MG63 (cell line): ENCODE measurements at regions not wholly inside any gene's neighbourhood (a gene's known extent, or its start where the extent isn't known, plus 50 kb on each side); places are given as distances from the start of the nearest gene placed in this dataset.

Experiments used
- DNase-seq: peaks from one replicate; pipeline ENCODE4 v3.0.0-alpha.2; 2020
- H3K27me3 ChIP-seq: fragments of 250-450 bp; sonication (Bioruptor Pico); 2 replicates; pipeline ENCODE4 v1.5.1; 2020; ENCODE audit warnings: mild to moderate bottlenecking, moderate library complexity
- H3K36me3 ChIP-seq: fragments of 250-450 bp; sonication (Bioruptor Pico); 2 replicates; pipeline ENCODE4 v1.5.1; 2020; ENCODE audit warnings: mild to moderate bottlenecking, moderate library complexity
- H3K4me3 ChIP-seq: fragments of 250-450 bp; sonication (Bioruptor Pico); 2 replicates; pipeline ENCODE4 v1.5.1; 2020; ENCODE audit warnings: mild to moderate bottlenecking, moderate library complexity
- H3K9me3 ChIP-seq: fragments of 250-450 bp; sonication (Bioruptor Pico); 2 replicates; pipeline ENCODE4 v1.5.1; 2020; ENCODE audit warnings: mild to moderate bottlenecking, moderate library complexity

DNA sequence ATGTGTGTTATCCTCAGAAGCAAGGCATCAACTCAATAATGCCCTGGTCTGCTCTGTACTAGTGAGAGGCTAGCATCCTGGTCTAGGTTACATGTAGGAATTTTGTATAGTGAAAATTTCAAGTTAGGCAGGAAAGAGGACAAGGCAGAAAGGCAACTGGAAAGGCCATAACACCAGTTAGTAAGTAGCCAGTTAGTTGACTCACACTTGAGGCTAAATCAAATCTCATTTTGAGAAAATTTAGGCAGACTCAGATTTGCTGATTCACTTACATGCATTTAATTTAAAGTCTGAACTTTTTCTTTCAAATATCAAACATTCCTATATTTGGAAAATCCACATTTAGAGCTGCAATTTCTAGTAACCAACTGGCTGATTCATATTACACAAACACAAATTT is 184.5 kb upstream of the TCF21 start:
- DNase-seq: no peak
- H3K4me3 ChIP-seq: no peak overlapping the region
- no peaks in the 10 kb centered on the region for H3K27me3 ChIP-seq
- no peaks in the 10 kb centered on the region; the same call in 1 of the 2 replicates for H3K36me3 ChIP-seq
- no peaks in the 10 kb centered on the region for H3K9me3 ChIP-seq

DNA sequence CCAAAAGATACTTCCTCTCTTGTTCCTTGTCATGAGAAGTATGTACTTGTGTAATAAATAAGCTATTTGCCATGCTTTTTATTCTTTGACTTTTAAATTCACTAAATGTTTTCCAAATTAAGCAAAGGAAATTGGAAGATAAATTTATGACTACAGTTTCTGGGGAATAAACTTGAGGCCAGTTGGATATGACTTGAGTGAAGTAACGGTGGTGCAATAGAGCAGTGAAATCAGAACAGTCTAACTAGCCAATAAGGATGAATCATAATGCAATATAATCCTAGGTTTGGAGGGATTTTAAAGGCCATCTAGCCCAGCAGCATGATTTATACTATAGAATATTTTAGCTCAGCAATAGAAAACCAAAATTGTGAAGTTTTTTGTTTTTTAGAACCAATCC is 183.8 kb upstream of the TCF21 start:
- no peaks in the 10 kb centered on the region for H3K27me3 ChIP-seq
- no peaks in the 10 kb centered on the region; the same call in 1 of the 2 replicates for H3K36me3 ChIP-seq
- DNase-seq: no peak
- no peaks in the 10 kb centered on the region for H3K9me3 ChIP-seq
- no peak overlapping the region for H3K4me3 ChIP-seq

DNA sequence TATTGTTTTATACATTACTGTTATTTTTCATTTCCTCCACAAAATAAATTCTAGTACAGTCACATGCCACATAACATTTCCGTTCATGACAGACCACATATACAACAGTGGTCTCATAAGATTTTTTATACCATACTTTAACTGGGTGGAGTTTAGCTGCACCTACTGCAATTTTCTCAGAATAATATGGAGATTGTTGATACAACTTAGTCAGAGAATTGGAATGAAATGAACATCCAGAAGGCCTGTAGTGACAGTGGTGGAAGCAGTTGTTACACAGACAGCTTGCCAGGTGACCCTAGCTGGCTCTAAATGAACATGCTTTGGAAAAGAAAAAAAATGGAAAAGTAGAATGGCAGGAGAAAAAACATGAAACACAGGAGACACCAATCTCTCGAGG is 183.2 kb upstream of the TCF21 start:
- no peak overlapping the region for H3K4me3 ChIP-seq
- H3K36me3 ChIP-seq: no peaks in the 10 kb centered on the region; the same call in 1 of the 2 replicates
- no peaks in the 10 kb centered on the region for H3K27me3 ChIP-seq
- 0 out of 2 replicates have a peak, but pooled peaks cover 2% of the 10 kb centered on the region for H3K9me3 ChIP-seq
- DNase-seq: peak; percentile 75

DNA sequence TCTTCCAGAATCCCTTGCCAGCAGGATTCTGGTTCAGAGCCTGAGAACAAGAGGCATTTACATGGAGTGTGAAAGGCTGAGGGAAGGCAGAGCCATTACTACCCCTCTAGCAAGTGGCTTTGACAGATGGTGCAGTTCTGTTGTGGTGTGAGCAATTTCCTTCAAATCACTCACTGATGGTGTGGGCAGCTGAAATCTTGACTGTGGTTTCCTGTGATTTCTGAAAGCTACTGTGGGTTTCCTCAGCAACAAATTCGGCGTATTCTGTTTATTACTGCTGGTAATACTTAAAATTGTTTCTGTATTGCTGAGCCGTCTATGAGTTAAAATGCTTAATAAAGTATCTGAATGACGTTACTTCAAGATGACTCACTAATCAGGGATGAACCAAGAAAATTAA is 181.5 kb upstream of the TCF21 start:
- DNase-seq: peak; percentile 73
- Histone ChIP-seq H3K9me3 (0 out of 2 replicates have a peak, but pooled peaks cover 2% of the 10 kb centered on the region), H3K36me3 (no peaks in the 10 kb centered on the region; the same call in 1 of the 2 replicates), H3K4me3 (no peak overlapping the region), H3K27me3 (no peaks in the 10 kb centered on the region)

DNA sequence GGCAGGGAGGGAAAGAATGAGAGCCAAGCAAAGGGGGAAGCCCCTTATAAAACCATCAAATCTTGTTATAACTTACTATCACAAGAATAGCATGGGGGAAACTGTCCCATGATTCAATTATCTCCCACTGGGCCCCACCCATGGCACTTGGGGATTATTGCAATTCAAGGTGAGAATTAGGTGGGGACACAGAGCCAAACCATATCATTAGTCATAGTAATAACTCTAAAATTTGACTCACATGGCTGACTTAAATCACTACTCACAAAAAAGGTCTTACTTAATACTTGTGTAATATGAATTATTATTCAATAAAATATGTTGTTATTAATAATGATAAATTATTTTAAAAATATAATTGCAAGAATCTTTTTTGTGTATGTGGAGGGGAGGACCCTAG is 178.1 kb upstream of the TCF21 start:
- Histone ChIP-seq H3K36me3 (no peaks in the 10 kb centered on the region; the same call in 1 of the 2 replicates), H3K9me3 (peaks cover 2% of the 10 kb centered on the region; the same call in 1 of the 2 replicates), H3K27me3 (no peaks in the 10 kb centered on the region), H3K4me3 (no peak overlapping the region)
- no peak for DNase-seq

DNA sequence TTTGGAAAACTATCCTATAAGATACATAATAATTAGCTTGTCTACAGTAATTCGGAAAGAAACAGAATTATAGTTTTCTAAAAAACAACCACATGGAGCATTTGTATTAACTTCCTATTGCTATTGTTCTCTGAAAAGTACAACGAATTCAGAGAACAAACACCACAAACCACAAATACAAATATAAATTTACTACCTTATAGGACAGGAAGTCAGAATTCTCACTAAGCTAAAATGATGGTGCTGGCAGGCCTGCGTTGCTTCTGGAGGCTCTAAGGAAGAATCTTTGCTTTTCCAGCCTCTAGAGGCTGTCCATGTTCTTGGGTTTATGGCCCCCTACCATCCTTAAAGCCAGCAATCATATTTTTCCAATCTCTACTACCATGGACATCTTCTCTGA is 173.6 kb upstream of the TCF21 start:
- no peaks in the 10 kb centered on the region for H3K36me3 ChIP-seq
- no peak overlapping the region for H3K4me3 ChIP-seq
- no peak for DNase-seq
- H3K27me3 ChIP-seq: no peaks in the 10 kb centered on the region
- H3K9me3 ChIP-seq: peaks cover 2% of the 10 kb centered on the region; the same call in 1 of the 2 replicates

DNA sequence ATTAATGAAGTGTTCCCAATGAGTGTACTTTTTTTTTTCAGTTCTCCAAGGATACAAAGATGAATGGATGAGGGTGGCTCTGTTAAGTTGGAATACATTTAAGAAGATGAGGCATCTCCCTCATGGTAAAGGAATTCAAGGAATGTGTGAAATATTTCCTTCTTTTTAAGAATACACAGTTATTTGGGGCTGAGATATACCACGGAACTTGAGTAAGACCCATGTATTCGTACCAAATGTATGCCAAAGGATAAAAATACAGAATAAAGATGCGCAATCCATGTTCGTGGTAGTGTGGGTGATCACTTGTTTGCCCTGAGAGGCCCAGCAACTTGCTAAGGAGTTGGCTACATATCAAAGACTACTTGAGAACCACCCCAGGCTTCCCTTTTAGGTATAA is 164.2 kb upstream of the TCF21 start:
- Histone ChIP-seq H3K27me3 (no peaks in the 10 kb centered on the region), H3K4me3 (no peak overlapping the region), H3K36me3 (peaks cover 5% of the 10 kb centered on the region), H3K9me3 (peaks cover 24% of the 10 kb centered on the region)
- DNase-seq: no peak

DNA sequence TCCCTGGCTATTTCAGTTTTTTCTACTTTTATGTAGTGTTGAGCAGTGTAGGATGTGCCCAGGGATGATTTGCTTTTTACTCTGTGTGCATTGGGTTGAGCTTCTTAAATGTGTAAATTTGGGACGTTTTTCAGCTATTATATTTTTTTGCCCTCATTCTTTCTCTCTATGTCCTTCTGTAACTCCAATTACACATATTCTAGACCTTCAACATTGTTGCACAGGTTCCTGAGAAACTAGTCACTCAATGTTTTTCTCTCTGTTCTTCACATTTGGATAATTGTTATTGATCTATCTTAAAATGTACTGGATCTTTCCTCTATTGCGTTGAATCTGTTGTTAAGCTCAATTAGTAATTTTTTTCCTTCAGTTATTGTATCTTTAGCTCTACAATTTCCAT is 162.7 kb upstream of the TCF21 start:
- Histone ChIP-seq H3K27me3 (no peaks in the 10 kb centered on the region), H3K4me3 (no peak overlapping the region), H3K9me3 (peaks cover 24% of the 10 kb centered on the region), H3K36me3 (peaks cover 5% of the 10 kb centered on the region)
- DNase-seq: no peak

DNA sequence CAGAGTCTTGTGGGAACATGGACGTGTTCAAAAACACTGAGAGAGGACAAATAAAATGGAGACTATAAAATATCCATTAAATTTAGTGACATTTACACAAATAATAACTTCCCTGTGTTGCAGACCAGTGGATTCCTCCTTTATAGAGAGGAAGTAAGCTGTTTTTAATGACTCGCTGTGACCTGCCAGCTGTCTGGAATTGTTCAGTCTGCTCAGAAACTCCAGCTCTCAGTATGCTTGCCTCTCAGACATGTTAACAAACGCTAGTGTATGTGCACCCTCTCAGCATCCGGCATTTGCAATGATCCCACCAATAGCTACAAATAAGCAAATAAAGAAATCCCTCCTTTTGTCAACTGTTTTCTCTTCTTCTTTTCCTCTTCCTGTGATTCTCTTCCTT is 158.0 kb upstream of the TCF21 start:
- DNase-seq: peak; percentile 24
- peaks cover 11% of the 10 kb centered on the region for H3K9me3 ChIP-seq
- no peaks in the 10 kb centered on the region for H3K27me3 ChIP-seq
- no peak overlapping the region for H3K4me3 ChIP-seq
- H3K36me3 ChIP-seq: no peaks in the 10 kb centered on the region

DNA sequence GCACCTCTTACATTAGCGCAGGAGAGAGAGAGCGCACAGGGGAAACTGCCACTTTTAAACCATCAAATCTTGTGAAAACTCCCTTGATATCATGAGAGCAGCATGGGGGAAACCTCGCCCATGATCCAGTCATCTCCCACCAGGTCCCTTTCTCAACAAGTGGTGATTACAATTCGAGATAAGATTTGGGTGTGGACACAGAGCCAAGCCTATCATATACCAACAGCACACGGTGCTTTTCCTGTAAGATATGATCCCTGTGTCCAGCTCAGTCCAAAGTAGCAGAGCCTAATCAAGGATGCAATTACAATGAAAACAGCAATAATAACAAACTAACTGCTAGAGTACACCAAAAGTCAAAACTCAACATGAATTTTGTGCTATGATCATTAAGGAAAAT is 148.7 kb upstream of the TCF21 start:
- H3K9me3 ChIP-seq: no peaks in the 10 kb centered on the region
- H3K36me3 ChIP-seq: no peaks in the 10 kb centered on the region
- no peak overlapping the region for H3K4me3 ChIP-seq
- H3K27me3 ChIP-seq: no peaks in the 10 kb centered on the region
- no peak for DNase-seq

DNA sequence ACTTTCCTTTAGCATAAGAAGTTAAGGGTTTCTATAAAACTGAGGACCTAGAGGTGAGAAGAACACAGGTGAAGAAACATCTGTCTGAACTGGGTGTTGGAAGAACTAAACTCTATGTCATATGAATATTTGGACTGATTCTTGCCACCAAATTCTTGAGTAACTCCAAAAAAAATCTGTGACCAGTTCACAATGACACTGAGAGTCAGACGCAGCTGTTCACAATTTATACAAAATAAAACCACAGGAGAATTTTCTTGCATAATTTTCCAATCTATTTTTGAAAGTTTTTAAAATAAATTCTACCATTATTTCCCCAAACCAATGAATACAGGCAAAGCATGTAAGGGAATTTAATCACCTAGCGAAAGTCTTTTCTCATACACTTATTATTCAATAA is 148.1 kb upstream of the TCF21 start:
- no peaks in the 10 kb centered on the region for H3K9me3 ChIP-seq
- no peak overlapping the region for H3K4me3 ChIP-seq
- H3K27me3 ChIP-seq: no peaks in the 10 kb centered on the region
- no peak for DNase-seq
- no peaks in the 10 kb centered on the region for H3K36me3 ChIP-seq

DNA sequence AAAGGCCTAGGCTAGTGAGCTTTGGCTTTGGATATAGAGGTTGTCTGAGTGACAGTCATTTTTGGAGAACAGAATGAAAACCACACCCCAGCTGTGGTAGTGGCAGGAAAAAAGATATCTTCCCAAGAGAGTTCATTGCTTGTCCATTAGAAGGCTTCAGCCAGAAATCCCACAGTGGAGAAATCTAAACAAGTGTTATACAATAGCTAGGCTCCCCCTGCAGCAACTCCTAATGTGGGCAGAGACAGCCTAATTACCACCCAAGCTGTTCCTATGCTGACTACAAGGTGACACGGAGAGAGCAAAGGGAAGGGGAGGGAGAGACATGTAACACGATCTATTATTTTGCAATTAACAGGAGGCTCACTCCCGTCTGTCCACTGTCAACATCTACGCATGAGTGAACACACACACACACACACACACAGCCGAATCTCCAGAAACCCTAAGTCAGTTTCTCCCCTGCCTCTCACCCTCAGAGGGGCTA is 147.5 kb upstream of the TCF21 start:
- H3K4me3 ChIP-seq: no peak overlapping the region
- DNase-seq: peak; percentile 18
- no peaks in the 10 kb centered on the region for H3K9me3 ChIP-seq
- H3K36me3 ChIP-seq: no peaks in the 10 kb centered on the region
- no peaks in the 10 kb centered on the region for H3K27me3 ChIP-seq

DNA sequence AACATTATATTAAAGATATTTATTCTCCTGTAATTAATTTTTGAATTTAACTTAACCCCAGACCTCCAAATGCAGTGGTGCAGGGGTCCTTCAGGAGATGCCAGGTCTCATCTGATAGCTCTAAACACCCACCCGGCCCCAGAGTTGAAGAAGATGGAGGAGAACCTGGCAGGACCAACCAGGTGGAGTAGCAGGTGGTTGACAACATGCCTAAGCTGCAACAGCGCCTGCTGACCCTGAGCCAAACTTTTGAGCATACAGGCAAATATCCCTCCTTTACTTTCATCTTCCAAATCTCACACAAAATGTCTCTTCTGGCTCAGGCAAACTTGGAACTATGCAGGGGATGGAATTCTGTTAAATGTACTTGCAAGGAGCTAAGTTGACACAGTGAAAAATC is 145.3 kb upstream of the TCF21 start:
- no peak overlapping the region for H3K4me3 ChIP-seq
- H3K27me3 ChIP-seq: no peaks in the 10 kb centered on the region
- no peaks in the 10 kb centered on the region for H3K36me3 ChIP-seq
- DNase-seq: no peak
- H3K9me3 ChIP-seq: no peaks in the 10 kb centered on the region

DNA sequence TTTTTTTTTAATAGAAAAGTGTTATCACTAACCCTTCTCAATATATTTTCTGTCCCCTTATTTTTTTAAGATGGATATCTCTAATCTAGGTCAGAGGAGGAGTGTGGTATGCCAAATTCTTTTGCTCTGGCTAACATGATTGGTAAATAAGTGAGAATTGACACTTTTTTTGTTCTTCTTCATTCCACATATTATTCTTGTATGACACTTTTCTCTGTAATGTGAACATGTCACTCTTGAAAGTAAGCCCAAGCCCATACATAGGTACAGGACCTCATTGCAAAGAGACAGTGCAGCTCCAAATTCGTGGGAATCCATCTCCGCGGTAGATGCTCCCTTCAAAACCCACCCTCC is 142.5 kb upstream of the TCF21 start:
- H3K4me3 ChIP-seq: no peak overlapping the region
- no peaks in the 10 kb centered on the region for H3K36me3 ChIP-seq
- H3K9me3 ChIP-seq: no peaks in the 10 kb centered on the region
- DNase-seq: no peak
- no peaks in the 10 kb centered on the region for H3K27me3 ChIP-seq

DNA sequence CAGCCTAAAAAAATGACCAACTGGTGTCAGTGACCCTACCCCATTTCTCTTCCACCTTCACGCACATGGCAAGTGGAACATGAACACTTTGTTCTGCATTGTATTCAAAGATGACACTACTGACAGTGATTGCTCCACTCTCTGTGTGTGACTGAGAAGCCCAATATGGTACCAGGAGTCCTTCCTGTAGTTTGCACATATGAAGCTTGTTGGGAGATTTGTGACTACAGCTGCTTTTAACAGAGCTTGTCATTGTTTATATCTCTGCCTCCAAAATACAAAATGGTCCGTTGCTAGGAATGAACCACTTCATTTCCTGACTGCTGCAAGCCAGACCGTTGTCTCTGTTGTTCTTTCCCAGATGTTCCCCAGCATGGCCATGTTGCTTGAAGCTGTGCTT is 140.3 kb upstream of the TCF21 start:
- Histone ChIP-seq H3K36me3 (no peaks in the 10 kb centered on the region), H3K9me3 (no peaks in the 10 kb centered on the region), H3K27me3 (no peaks in the 10 kb centered on the region), H3K4me3 (no peak overlapping the region)
- no peak for DNase-seq

DNA sequence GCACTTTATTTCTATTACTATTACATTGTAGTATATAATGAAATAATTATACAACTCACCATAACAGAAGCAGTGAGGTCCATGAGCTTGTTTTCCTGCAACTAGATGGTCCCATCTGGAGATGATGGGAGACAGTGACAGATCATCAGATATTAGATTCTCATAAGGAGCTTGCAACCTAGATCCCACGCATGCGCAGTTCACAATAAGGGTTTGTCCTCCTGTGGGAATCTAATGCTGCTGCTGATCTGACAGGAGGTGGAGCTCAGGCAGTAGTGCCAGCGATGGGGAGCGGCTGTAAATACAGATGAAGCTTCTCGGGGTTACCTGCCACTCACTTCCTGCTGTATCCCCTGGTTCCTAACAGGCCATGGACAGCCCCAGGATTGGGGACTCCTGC is 139.5 kb upstream of the TCF21 start:
- Histone ChIP-seq H3K27me3 (no peaks in the 10 kb centered on the region), H3K36me3 (no peaks in the 10 kb centered on the region), H3K9me3 (no peaks in the 10 kb centered on the region), H3K4me3 (no peak overlapping the region)
- no peak for DNase-seq

DNA sequence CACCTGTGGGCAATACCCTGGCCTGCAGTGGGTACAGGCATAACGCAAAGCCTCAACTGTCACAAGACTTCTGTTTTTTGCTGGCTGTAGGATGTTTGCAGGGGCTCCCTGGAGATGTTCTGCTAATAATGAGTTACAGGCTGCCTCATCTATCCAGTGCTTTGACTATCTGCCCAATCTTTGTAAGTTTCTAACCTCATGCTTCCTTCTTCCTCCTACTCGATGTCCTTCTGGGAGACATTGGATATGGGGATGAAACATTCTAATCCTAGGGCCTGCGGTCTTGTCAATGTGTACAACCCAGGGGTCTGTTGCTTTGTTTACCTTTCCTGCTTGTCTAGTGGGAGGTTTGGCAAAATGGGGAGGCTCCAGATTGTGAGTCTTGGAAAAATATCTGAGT is 136.8 kb upstream of the TCF21 start:
- H3K9me3 ChIP-seq: no peaks in the 10 kb centered on the region
- DNase-seq: no peak
- H3K4me3 ChIP-seq: no peak overlapping the region
- no peaks in the 10 kb centered on the region for H3K27me3 ChIP-seq
- H3K36me3 ChIP-seq: no peaks in the 10 kb centered on the region

DNA sequence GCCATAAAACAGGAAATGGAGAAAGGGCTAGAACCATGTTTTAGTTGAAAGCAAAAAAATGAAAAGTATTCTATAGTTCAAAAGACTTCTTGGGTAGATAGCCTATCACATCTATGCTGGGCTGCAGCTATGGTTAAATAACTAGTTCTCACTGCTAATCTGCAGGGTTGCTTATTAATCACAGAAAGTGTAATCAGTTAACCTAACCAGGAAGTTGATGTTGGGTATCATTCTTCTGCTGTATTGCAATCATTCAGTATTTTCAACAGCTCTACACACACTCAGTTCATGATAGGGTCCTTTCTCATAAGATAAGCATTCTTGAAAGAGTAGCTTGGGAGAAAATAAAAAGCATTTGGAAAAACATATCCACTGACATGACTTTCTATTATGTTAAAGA is 135.2 kb upstream of the TCF21 start:
- H3K36me3 ChIP-seq: no peaks in the 10 kb centered on the region
- no peak overlapping the region for H3K4me3 ChIP-seq
- no peaks in the 10 kb centered on the region for H3K27me3 ChIP-seq
- no peak for DNase-seq
- H3K9me3 ChIP-seq: no peaks in the 10 kb centered on the region

DNA sequence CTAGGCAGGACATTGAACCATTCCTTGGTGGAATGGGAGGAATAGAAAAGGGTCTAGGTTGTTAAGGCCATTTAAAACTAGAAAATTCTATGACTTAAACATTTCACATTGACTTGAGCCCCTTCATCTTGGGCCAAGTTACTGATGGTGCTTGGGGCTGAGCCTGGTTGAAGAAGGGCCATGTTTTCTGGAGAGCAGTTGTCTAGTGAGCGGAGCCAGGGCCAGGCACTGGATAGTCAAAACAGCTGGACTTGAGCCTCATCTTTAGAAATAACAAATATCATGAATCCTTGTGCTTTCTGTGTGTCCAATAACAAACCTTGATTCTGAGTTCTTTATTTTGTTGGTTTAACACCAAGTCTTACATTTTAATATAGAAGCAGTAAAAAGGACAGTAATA is 134.6 kb upstream of the TCF21 start:
- H3K27me3 ChIP-seq: no peaks in the 10 kb centered on the region
- DNase-seq: no peak
- H3K9me3 ChIP-seq: no peaks in the 10 kb centered on the region
- peaks cover 2% of the 10 kb centered on the region; the same call in 1 of the 2 replicates for H3K36me3 ChIP-seq
- H3K4me3 ChIP-seq: no peak overlapping the region
